HepG2 (cell line): ENCODE measurements at regions not wholly inside any gene's neighbourhood (a gene's known extent, or its start where the extent isn't known, plus 50 kb on each side); places are given as distances from the start of the nearest gene placed in this dataset.

Experiments
- GFI1 ChIP-seq: sonication (generic); formaldehyde crosslinking; IDR thresholded peaks from 2 replicates; pipeline ENCODE4 v1.5.0; 2020; ENCODE audit warnings: missing genetic modification reagents, mild to moderate bottlenecking, borderline replicate concordance
- GPBP1L1 ChIP-seq: sonication (generic); formaldehyde crosslinking; IDR thresholded peaks from 2 replicates; pipeline ENCODE4 v1.5.0; 2020; ENCODE audit warnings: mild to moderate bottlenecking, missing genetic modification reagents
- ISL2 ChIP-seq: sonication (generic); formaldehyde crosslinking; IDR thresholded peaks from 2 replicates; pipeline ENCODE4 v1.5.0; 2020; ENCODE audit warnings: missing genetic modification reagents
- NR2F2 ChIP-seq: IDR thresholded peaks from 2 replicates; pipeline ENCODE4 v1.6.1; 2012; ENCODE audit warnings: low read depth, inconsistent platforms, borderline replicate concordance
- SKIL ChIP-seq: sonication (generic); formaldehyde crosslinking; IDR thresholded peaks from 2 replicates; pipeline ENCODE4 v1.8.0; 2022; ENCODE audit warnings: missing genetic modification reagents, mild to moderate bottlenecking, moderate library complexity, borderline replicate concordance
- TOPORS ChIP-seq: sonication (generic); formaldehyde crosslinking; IDR thresholded peaks from 2 replicates; pipeline ENCODE4 v1.8.0; 2023; ENCODE audit warnings: mild to moderate bottlenecking, missing genetic modification reagents
- TF ChIP-seq, protein P1 (sequence below): sonication (generic); formaldehyde crosslinking; IDR thresholded peaks from 2 replicates; pipeline ENCODE4 v1.4.0; 2020; ENCODE audit warnings: missing genetic modification reagents, borderline replicate concordance
- TF ChIP-seq, protein P2 (sequence below): sonication (generic); formaldehyde crosslinking; conservative IDR thresholded peaks from 2 replicates; pipeline ENCODE4 v1.8.0; 2022; ENCODE audit warnings: mild to moderate bottlenecking, moderate library complexity, missing genetic modification reagents
- TF ChIP-seq, protein P3 (sequence below): sonication (generic); formaldehyde crosslinking; IDR thresholded peaks from 2 replicates; pipeline ENCODE4 v1.9.0; 2021; ENCODE audit warnings: mild to moderate bottlenecking, missing genetic modification reagents

- TF ChIP-seq, protein P1, sequence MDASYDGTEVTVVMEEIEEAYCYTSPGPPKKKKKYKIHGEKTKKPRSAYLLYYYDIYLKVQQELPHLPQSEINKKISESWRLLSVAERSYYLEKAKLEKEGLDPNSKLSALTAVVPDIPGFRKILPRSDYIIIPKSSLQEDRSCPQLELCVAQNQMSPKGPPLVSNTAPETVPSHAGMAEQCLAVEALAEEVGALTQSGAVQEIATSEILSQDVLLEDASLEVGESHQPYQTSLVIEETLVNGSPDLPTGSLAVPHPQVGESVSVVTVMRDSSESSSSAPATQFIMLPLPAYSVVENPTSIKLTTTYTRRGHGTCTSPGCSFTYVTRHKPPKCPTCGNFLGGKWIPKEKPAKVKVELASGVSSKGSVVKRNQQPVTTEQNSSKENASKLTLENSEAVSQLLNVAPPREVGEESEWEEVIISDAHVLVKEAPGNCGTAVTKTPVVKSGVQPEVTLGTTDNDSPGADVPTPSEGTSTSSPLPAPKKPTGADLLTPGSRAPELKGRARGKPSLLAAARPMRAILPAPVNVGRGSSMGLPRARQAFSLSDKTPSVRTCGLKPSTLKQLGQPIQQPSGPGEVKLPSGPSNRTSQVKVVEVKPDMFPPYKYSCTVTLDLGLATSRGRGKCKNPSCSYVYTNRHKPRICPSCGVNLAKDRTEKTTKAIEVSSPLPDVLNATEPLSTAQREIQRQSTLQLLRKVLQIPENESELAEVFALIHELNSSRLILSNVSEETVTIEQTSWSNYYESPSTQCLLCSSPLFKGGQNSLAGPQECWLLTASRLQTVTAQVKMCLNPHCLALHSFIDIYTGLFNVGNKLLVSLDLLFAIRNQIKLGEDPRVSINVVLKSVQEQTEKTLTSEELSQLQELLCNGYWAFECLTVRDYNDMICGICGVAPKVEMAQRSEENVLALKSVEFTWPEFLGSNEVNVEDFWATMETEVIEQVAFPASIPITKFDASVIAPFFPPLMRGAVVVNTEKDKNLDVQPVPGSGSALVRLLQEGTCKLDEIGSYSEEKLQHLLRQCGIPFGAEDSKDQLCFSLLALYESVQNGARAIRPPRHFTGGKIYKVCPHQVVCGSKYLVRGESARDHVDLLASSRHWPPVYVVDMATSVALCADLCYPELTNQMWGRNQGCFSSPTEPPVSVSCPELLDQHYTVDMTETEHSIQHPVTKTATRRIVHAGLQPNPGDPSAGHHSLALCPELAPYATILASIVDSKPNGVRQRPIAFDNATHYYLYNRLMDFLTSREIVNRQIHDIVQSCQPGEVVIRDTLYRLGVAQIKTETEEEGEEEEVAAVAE (CRISPR knock-in tag) = peak; percentile 62; the same call in 1 of the 2 replicates
- TF ChIP-seq, protein P2, sequence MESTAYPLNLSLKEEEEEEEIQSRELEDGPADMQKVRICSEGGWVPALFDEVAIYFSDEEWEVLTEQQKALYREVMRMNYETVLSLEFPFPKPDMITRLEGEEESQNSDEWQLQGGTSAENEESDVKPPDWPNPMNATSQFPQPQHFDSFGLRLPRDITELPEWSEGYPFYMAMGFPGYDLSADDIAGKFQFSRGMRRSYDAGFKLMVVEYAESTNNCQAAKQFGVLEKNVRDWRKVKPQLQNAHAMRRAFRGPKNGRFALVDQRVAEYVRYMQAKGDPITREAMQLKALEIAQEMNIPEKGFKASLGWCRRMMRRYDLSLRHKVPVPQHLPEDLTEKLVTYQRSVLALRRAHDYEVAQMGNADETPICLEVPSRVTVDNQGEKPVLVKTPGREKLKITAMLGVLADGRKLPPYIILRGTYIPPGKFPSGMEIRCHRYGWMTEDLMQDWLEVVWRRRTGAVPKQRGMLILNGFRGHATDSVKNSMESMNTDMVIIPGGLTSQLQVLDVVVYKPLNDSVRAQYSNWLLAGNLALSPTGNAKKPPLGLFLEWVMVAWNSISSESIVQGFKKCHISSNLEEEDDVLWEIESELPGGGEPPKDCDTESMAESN = no peak
- TF ChIP-seq GPBP1L1 (CRISPR knock-in tag) (no peak), ISL2 (peak; percentile 96), SKIL (CRISPR knock-in tag) (no peak), TOPORS (CRISPR knock-in tag) (0 out of 2 replicates have a peak, but pooled peaks have one; percentile 45), NR2F2 (peak; percentile 88), GFI1 (peak; percentile 89)
- TF ChIP-seq, protein P3, sequence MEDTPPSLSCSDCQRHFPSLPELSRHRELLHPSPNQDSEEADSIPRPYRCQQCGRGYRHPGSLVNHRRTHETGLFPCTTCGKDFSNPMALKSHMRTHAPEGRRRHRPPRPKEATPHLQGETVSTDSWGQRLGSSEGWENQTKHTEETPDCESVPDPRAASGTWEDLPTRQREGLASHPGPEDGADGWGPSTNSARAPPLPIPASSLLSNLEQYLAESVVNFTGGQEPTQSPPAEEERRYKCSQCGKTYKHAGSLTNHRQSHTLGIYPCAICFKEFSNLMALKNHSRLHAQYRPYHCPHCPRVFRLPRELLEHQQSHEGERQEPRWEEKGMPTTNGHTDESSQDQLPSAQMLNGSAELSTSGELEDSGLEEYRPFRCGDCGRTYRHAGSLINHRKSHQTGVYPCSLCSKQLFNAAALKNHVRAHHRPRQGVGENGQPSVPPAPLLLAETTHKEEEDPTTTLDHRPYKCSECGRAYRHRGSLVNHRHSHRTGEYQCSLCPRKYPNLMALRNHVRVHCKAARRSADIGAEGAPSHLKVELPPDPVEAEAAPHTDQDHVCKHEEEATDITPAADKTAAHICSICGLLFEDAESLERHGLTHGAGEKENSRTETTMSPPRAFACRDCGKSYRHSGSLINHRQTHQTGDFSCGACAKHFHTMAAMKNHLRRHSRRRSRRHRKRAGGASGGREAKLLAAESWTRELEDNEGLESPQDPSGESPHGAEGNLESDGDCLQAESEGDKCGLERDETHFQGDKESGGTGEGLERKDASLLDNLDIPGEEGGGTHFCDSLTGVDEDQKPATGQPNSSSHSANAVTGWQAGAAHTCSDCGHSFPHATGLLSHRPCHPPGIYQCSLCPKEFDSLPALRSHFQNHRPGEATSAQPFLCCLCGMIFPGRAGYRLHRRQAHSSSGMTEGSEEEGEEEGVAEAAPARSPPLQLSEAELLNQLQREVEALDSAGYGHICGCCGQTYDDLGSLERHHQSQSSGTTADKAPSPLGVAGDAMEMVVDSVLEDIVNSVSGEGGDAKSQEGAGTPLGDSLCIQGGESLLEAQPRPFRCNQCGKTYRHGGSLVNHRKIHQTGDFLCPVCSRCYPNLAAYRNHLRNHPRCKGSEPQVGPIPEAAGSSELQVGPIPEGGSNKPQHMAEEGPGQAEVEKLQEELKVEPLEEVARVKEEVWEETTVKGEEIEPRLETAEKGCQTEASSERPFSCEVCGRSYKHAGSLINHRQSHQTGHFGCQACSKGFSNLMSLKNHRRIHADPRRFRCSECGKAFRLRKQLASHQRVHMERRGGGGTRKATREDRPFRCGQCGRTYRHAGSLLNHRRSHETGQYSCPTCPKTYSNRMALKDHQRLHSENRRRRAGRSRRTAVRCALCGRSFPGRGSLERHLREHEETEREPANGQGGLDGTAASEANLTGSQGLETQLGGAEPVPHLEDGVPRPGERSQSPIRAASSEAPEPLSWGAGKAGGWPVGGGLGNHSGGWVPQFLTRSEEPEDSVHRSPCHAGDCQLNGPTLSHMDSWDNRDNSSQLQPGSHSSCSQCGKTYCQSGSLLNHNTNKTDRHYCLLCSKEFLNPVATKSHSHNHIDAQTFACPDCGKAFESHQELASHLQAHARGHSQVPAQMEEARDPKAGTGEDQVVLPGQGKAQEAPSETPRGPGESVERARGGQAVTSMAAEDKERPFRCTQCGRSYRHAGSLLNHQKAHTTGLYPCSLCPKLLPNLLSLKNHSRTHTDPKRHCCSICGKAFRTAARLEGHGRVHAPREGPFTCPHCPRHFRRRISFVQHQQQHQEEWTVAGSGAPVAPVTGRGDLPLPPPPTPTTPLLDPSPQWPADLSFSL (CRISPR knock-in tag) = no peak
Measured at GRCh38 chr3:148601766-148602685, 95.7 kb upstream of the AGTR1 start (continued).
